C4-2B (cell line): ENCODE measurements at regions not wholly inside any gene's neighbourhood (a gene's known extent, or its start where the extent isn't known, plus 50 kb on each side); places are given as distances from the start of the nearest gene placed in this dataset.

Experiments used
- H3K27ac ChIP-seq: fragments of 450-650 bp; 2 replicates; pipeline ENCODE4 v1.5.1; 2017
- ZFX ChIP-seq: fragments of 450-650 bp; IDR thresholded peaks from 2 replicates; pipeline ENCODE4 v1.6.1; 2017
- TF ChIP-seq, protein P1 (sequence below): fragments of 450-650 bp; conservative IDR thresholded peaks from 2 replicates; pipeline ENCODE4 v1.5.1; 2017; ENCODE audit warnings: mild to moderate bottlenecking

DNA sequence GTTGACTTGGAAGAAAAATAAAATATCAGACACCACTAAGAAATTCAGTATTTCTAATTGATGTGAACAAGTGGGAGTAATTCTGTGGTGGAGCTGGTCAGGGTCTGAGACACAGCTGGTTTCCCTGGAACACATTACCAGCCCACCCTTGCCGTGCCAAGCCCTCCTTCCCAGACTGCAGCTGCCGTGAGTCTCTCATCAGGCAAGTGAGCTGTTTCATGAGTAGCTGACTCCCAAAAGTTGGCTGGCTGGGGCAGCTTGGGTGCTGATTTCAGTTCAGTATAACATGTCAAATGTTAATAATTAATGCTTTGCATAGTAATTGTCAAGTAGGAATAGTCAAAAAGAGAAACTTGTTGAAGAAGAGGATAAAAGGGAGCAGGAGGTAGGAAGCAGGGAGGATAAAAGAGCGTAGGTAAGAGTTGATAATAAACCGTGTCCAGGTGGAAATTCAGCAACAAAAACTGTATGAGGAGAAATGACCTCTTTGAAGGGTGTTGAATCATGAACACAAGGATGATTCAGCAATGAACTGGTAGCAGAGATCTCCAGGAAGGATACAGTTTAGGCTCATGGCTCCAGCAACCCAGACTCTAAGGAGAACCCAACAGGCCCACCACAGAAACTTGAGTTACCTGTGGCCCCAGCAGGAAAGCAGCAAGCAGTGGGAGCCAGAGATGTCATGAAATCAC, 110.9 kb upstream of the SSTR4 start:
- no peak overlapping the region for H3K27ac ChIP-seq
- no peak for TF ChIP-seq ZFX
- TF ChIP-seq, protein P1, sequence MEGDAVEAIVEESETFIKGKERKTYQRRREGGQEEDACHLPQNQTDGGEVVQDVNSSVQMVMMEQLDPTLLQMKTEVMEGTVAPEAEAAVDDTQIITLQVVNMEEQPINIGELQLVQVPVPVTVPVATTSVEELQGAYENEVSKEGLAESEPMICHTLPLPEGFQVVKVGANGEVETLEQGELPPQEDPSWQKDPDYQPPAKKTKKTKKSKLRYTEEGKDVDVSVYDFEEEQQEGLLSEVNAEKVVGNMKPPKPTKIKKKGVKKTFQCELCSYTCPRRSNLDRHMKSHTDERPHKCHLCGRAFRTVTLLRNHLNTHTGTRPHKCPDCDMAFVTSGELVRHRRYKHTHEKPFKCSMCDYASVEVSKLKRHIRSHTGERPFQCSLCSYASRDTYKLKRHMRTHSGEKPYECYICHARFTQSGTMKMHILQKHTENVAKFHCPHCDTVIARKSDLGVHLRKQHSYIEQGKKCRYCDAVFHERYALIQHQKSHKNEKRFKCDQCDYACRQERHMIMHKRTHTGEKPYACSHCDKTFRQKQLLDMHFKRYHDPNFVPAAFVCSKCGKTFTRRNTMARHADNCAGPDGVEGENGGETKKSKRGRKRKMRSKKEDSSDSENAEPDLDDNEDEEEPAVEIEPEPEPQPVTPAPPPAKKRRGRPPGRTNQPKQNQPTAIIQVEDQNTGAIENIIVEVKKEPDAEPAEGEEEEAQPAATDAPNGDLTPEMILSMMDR, result no peak

DNA sequence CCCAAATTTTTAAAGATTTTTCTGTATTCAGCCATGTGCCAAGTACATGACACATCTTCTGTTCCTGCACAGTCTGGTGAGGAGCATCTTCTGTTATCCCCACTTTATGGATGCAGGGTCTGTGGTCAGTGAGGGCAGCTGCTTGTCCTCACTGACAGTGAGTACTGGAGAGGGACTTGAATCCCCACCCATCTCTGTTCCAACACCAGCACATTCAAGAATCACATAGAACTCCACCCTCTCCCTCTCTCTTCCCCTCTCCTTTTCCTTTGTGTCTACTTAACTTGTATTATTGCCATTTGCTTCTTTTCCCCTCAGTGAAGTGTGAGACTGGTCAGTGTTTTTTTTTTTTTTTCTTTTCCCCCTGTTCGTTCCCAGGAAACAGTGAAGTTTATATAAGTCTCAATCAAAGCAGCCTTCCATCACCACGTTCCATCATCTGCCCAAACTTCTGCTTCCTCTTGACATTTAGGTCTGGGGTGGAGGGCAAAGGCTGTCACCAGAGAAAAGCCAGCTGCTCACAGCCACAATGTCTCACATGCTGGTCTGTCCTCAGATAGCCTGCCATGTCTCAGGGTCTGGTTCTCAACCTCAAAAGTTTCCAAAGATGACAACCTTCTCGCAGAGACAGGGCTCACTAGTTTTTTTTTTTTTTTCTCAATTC, 110.0 kb upstream of the SSTR4 start:
- no peak overlapping the region for H3K27ac ChIP-seq
- TF ChIP-seq, protein P1, result no peak
- TF ChIP-seq ZFX, result no peak

DNA sequence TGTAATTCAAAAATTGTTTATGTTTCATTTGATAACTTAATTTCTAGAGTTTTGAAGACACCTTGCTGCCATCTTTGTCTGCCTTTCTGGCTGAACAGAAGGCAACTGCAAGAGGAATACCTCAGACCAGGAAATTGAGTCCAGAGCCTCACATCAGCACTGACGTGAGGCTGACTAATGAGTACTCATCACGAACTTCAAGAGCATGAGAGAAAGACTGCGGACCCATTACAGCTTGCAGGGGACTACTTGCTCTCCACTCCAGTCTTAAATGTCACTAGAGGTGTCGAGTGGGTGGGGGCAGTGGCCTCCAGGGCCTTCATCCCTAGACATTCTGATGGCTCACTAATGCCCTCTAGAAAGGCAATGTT, 109.5 kb upstream of the SSTR4 start:
- TF ChIP-seq, protein P1, result no peak
- TF ChIP-seq ZFX, result no peak

DNA sequence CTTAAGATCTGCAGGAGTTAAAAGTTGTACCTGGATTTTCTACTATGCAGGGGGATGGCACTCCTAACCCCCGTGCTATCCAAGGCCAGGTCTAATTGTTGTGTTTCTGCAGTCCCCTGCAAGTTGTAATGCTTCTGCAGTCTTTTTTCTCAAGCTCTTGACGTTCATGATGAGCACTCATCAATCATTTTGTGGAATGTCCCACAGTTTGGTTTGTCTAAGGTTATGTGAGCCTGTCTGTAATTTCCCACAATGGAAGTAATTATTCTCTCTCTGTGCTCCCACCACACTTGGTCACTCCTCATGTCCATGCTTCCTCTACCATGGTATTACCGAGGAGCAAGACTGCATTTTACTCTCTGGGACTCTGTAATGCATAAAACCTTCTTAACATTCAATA, 107.6 kb upstream of the SSTR4 start:
- no peak for TF ChIP-seq ZFX
- TF ChIP-seq, protein P1, result no peak
- no peak overlapping the region for H3K27ac ChIP-seq

More for the DNA sequence above, 109.5 kb upstream of the SSTR4 start:
- no peak overlapping the region for H3K27ac ChIP-seq

DNA sequence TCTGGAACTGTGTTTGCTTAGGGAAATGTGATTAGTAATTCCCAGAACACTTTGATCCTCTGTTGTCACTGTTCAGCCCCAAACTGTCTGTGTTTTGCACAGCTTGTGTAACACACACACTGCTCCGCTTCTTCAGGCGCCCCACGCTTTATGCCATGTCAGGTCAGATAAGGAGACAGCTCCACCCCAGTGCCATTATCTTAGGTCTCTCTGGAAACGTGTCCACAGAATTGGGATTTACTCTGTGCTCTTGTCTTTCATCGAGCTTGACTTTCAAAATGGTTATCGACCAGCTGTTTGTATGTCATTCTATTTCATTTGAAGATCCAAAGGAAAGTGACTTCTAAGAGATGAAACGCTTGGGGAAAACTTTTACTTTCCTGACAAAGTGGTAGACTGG, 106.4 kb upstream of the SSTR4 start:
- TF ChIP-seq, protein P1, result no peak
- no peak for TF ChIP-seq ZFX
- no peak overlapping the region for H3K27ac ChIP-seq

DNA sequence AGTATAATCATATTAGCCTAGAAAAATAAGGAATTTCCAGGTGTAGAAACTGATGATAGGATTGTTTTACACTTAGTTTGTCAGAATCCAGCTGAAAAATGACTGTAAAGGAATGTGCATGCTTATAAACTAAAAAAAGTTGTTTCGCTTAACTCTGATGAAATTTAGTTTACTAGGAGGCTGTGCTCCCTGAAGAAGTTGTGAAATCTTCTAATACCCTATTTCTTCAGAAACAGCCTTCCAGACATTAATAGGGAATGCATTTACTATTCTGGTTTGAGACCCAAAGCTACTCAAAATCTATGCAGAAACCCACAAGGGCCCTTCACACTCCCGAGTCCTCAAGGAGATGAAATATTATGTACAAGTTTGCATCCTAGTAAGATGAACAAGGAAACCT, 105.5 kb upstream of the SSTR4 start:
- no peak for TF ChIP-seq ZFX
- TF ChIP-seq, protein P1, result no peak
- H3K27ac ChIP-seq, result no peak overlapping the region
